ENCODE measurements at regions not wholly inside any gene's neighbourhood (a gene's known extent, or its start where the extent isn't known, plus 50 kb on each side); places are given as distances from the start of the nearest gene placed in this dataset.
"Not testable (repeated sequence)": the region's sequence is repeated elsewhere in the genome, so short reads cannot be mapped to it uniquely, and the experiment has no call there.

- H3K9me3 ChIP-seq (ENCODE audit: control insufficient read depth, low read length, poor library complexity, severe bottlenecking): no peaks in the 10 kb centered on the region
- H3K4me3 Mint-ChIP-seq: no peak overlapping the region
- no peaks in the 10 kb centered on the region for H3K4me1 Mint-ChIP-seq
- peaks cover 20% of the 10 kb centered on the region for H3K27me3 Mint-ChIP-seq
- ATAC-seq: no peak
- peaks cover 3% of the 10 kb centered on the region for H3K36me3 Mint-ChIP-seq (ENCODE audit: low read depth)
- H3K27ac Mint-ChIP-seq: no peak overlapping the region
- DNase-seq: no peak
These were observed 275.3 kb upstream of the SLC14A2 start for GRCh38 chr18:45339810-45340550.

GRCh38 chr18:45340884-45341283 lies 274.4 kb upstream of the SLC14A2 start:
- H3K4me1 Mint-ChIP-seq: no peaks in the 10 kb centered on the region
- H3K36me3 Mint-ChIP-seq (ENCODE audit: low read depth): peaks cover 3% of the 10 kb centered on the region
- no peak overlapping the region for H3K4me3 Mint-ChIP-seq
- no peak for ATAC-seq
- peaks cover 20% of the 10 kb centered on the region for H3K27me3 Mint-ChIP-seq
- no peak for DNase-seq
- H3K9me3 ChIP-seq (ENCODE audit: control insufficient read depth, low read length, poor library complexity, severe bottlenecking): no peaks in the 10 kb centered on the region
- H3K27ac Mint-ChIP-seq: no peak overlapping the region

DNA sequence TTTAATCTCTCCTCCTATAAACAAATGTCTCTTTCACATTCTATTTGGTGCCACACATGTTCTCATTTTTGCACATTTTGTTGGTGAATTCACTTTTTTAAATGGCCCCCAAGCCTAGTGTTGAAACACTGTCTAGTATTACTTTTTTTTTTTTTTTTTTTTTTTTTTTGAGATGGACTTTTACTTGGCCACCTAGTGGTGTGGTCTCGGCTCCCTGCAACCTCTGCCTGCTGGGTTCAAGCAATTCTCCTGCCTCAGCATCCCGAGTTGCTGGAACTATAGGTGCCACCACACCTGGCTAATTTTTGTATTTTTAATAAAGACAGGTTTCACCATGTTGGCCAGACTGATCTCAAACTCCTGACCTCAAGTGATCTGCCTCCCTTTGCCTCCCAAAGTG lies 273.8 kb upstream of the SLC14A2 start:
- peaks cover 20% of the 10 kb centered on the region for H3K27me3 Mint-ChIP-seq
- H3K4me3 Mint-ChIP-seq: no peak overlapping the region
- H3K36me3 Mint-ChIP-seq (ENCODE audit: low read depth): peaks cover 3% of the 10 kb centered on the region
- H3K27ac Mint-ChIP-seq: no peak overlapping the region
- H3K4me1 Mint-ChIP-seq: no peaks in the 10 kb centered on the region
- no peaks in the 10 kb centered on the region for H3K9me3 ChIP-seq (ENCODE audit: control insufficient read depth, low read length, poor library complexity, severe bottlenecking)
- ATAC-seq (no peak), DNase-seq (no peak)

DNA sequence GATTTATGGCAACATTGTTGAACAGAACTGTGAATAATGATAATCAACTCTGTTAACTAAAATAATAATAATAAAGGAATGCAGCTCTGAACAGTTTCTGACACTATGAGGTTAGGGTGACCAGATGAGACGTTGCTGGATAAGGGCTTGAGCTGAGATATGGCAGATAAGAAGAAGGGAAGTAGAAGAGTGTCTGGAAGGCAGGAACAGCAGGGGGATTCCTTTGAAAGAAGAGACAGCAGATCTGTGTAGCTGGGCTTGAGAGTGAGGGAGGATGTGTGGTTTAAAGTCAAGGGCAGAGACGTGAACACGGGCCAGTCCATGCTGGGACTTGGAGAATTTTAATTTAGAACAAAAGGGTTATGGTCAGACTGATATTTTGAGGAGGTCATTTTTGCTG lies 273.1 kb upstream of the SLC14A2 start:
- DNase-seq (no peak), ATAC-seq (no peak)
- no peaks in the 10 kb centered on the region for H3K9me3 ChIP-seq (ENCODE audit: control insufficient read depth, low read length, poor library complexity, severe bottlenecking)
- Mint-ChIP-seq H3K36me3 (ENCODE audit: low read depth) (peaks cover 3% of the 10 kb centered on the region), H3K4me1 (no peaks in the 10 kb centered on the region), H3K4me3 (no peak overlapping the region), H3K27ac (no peak overlapping the region), H3K27me3 (peaks cover 20% of the 10 kb centered on the region)

- no peak for ATAC-seq
- Mint-ChIP-seq H3K4me1 (no peaks in the 10 kb centered on the region), H3K27ac (no peak overlapping the region)
These were observed 272.6 kb upstream of the SLC14A2 start for GRCh38 chr18:45342653-45343052.

GRCh38 chr18:45343365-45343764 lies 271.9 kb upstream of the SLC14A2 start:
- no peaks in the 10 kb centered on the region for H3K9me3 ChIP-seq (ENCODE audit: control insufficient read depth, low read length, poor library complexity, severe bottlenecking)
- DNase-seq (no peak), ATAC-seq (no peak)
- no peak overlapping the region for H3K27ac Mint-ChIP-seq
- peaks cover 3% of the 10 kb centered on the region for H3K36me3 Mint-ChIP-seq (ENCODE audit: low read depth)
- peaks cover 20% of the 10 kb centered on the region for H3K27me3 Mint-ChIP-seq
- no peaks in the 10 kb centered on the region for H3K4me1 Mint-ChIP-seq
- H3K4me3 Mint-ChIP-seq: no peak overlapping the region

More at GRCh38 chr18:45342653-45343052, 272.6 kb upstream of the SLC14A2 start:
- no peak for DNase-seq
- Mint-ChIP-seq H3K4me3 (no peak overlapping the region), H3K36me3 (ENCODE audit: low read depth) (peaks cover 3% of the 10 kb centered on the region), H3K27me3 (peaks cover 20% of the 10 kb centered on the region)
- no peaks in the 10 kb centered on the region for H3K9me3 ChIP-seq (ENCODE audit: control insufficient read depth, low read length, poor library complexity, severe bottlenecking)

DNA sequence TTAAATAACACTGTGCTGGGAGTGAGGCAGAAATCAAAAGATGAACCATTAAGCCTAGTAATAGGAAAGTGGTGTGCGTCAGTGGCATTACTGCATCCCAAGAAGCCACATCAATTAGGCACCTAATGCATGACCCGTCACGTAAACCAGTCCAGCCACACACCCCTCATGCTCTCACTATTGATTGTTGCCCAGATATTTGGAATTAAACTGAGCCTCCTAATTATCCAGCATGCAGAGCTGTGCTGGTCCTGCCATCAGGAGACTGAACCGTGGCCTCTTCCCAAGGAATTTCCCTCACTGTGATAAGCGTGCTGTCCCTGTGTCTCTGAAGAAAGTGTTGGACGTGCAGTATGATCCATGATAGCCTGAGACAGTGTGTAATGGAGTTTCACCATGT lies 270.6 kb upstream of the SLC14A2 start:
- H3K27ac Mint-ChIP-seq; H3K36me3 Mint-ChIP-seq (ENCODE audit: low read depth); H3K9me3 ChIP-seq (ENCODE audit: control insufficient read depth, low read length, poor library complexity, severe bottlenecking); H3K4me3 Mint-ChIP-seq; H3K4me1 Mint-ChIP-seq; DNase-seq; ATAC-seq: not testable (repeated sequence)
- H3K27me3 Mint-ChIP-seq: peaks cover 24% of the 10 kb centered on the region

- Mint-ChIP-seq H3K36me3 (ENCODE audit: low read depth) (peaks cover 2% of the 10 kb centered on the region), H3K27ac (no peak overlapping the region), H3K4me3 (no peak overlapping the region), H3K27me3 (peaks cover 12% of the 10 kb centered on the region), H3K4me1 (no peaks in the 10 kb centered on the region)
- ATAC-seq (no peak), DNase-seq (no peak)
- H3K9me3 ChIP-seq (ENCODE audit: control insufficient read depth, low read length, poor library complexity, severe bottlenecking): no peaks in the 10 kb centered on the region
These were observed 266.3 kb upstream of the SLC14A2 start for GRCh38 chr18:45349019-45349418.

DNA sequence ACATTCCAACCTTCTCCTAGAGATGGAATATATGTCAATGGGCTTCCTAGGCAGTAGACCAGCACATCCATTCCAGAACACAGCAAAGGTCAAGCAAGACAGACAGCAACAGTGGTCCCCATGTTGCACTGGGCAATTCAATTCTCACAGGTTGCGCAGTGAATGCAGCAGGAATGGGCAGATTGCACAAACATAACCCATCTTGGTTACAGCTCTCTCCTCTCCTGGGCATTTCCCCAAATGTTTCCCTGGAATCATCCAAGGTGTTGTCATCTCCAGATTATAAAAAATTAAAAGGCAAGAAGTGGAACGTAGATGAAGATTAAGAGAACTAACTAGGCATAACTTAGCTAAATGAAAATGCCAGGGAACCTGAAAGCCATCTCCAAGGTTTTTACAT lies 265.8 kb upstream of the SLC14A2 start:
- Mint-ChIP-seq H3K27me3 (peaks cover 8% of the 10 kb centered on the region), H3K36me3 (ENCODE audit: low read depth) (peaks cover 2% of the 10 kb centered on the region), H3K27ac (no peak overlapping the region), H3K4me3 (no peak overlapping the region), H3K4me1 (no peaks in the 10 kb centered on the region)
- ATAC-seq: no peak
- DNase-seq: no peak
- H3K9me3 ChIP-seq (ENCODE audit: control insufficient read depth, low read length, poor library complexity, severe bottlenecking): no peaks in the 10 kb centered on the region

DNA sequence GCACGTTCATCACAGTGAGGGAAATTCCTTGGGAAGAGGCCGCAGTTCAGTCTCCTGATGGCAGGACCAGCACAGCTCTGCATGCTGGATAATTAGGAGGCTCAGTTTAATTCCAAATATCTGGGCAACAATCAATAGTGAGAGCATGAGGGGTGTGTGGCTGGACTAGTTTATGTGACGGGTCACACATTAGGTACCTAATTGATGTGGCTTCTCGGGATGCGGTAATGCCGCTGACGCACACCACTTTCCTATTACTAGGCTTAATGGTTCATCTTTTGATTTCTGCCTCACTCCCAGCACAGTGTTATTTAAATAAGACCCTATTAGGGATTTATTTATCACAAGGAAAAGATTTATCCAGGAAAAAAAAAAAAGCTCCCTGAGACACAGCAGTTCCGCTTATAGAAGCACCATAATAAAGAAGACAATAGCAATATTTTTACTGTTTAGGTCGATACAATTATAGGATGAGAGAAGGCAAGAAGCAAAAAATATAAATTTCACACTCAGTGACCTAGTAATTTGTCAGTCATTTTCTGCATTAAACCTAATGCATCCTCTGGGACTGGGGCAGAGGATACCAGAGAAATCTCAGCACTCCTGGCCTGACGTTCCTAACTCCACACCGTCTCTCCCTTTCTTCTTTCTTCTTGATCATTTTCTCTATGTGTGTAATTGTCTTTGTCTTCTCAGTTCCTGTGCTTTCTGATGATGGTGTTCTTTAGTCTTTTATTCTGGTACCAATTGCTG lies 264.7 kb upstream of the SLC14A2 start:
- H3K4me3 Mint-ChIP-seq: no peak overlapping the region
- peaks cover 2% of the 10 kb centered on the region for H3K36me3 Mint-ChIP-seq (ENCODE audit: low read depth)
- no peaks in the 10 kb centered on the region for H3K4me1 Mint-ChIP-seq
- ATAC-seq (no peak), DNase-seq (no peak)
- H3K9me3 ChIP-seq (ENCODE audit: control insufficient read depth, low read length, poor library complexity, severe bottlenecking): no peaks in the 10 kb centered on the region
- peaks cover 8% of the 10 kb centered on the region for H3K27me3 Mint-ChIP-seq
- no peak overlapping the region for H3K27ac Mint-ChIP-seq

- Mint-ChIP-seq H3K27me3 (peaks cover 8% of the 10 kb centered on the region), H3K27ac (no peak overlapping the region), H3K4me1 (no peaks in the 10 kb centered on the region), H3K36me3 (ENCODE audit: low read depth) (peaks cover 2% of the 10 kb centered on the region), H3K4me3 (no peak overlapping the region)
- DNase-seq: no peak
- no peaks in the 10 kb centered on the region for H3K9me3 ChIP-seq (ENCODE audit: control insufficient read depth, low read length, poor library complexity, severe bottlenecking)
- ATAC-seq: no peak
These were observed 262.4 kb upstream of the SLC14A2 start for GRCh38 chr18:45352874-45353273.

GRCh38 chr18:45353530-45353929 lies 261.7 kb upstream of the SLC14A2 start:
- Mint-ChIP-seq H3K27ac (no peak overlapping the region), H3K4me1 (no peaks in the 10 kb centered on the region), H3K4me3 (no peak overlapping the region), H3K27me3 (peaks cover 8% of the 10 kb centered on the region), H3K36me3 (ENCODE audit: low read depth) (peaks cover 2% of the 10 kb centered on the region)
- no peak for DNase-seq
- H3K9me3 ChIP-seq (ENCODE audit: control insufficient read depth, low read length, poor library complexity, severe bottlenecking): no peaks in the 10 kb centered on the region
- ATAC-seq: no peak

DNA sequence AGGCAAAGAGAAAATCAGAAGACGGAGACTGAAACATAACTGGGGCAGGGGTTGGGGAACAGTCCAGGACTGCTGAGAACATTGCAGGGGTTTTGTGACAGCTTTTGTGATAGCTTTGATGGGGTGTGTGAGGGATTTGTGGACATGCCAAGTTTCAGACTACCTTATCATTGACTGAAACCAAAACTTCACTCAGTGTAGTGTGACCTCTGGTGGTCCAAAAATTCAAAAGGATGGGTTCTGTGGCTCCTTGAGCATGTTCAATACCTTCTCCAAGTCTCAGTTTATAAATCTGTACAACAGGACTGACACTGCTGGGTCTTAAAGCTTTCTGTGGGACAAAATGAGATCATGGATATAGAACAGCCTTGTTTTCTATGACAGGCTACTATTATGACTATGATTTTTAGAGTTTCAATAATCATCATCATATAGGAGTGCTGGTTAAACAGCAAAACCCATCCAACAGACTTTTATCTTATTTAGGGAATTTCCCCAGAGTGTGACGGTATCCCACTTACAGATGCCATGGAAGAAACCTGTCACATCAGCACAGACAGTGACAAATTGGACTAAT lies 259.2 kb upstream of the SLC14A2 start:
- peaks cover 8% of the 10 kb centered on the region for H3K27me3 Mint-ChIP-seq
- H3K36me3 Mint-ChIP-seq (ENCODE audit: low read depth): peaks cover 2% of the 10 kb centered on the region
- no peaks in the 10 kb centered on the region for H3K4me1 Mint-ChIP-seq
- ATAC-seq (no peak), DNase-seq (no peak)
- H3K27ac Mint-ChIP-seq: no peak overlapping the region
- no peaks in the 10 kb centered on the region for H3K9me3 ChIP-seq (ENCODE audit: control insufficient read depth, low read length, poor library complexity, severe bottlenecking)
- H3K4me3 Mint-ChIP-seq: no peak overlapping the region
